ENCODE measurements at regions not wholly inside any gene's neighbourhood (a gene's known extent, or its start where the extent isn't known, plus 50 kb on each side); places are given as distances from the start of the nearest gene placed in this dataset.

DNA sequence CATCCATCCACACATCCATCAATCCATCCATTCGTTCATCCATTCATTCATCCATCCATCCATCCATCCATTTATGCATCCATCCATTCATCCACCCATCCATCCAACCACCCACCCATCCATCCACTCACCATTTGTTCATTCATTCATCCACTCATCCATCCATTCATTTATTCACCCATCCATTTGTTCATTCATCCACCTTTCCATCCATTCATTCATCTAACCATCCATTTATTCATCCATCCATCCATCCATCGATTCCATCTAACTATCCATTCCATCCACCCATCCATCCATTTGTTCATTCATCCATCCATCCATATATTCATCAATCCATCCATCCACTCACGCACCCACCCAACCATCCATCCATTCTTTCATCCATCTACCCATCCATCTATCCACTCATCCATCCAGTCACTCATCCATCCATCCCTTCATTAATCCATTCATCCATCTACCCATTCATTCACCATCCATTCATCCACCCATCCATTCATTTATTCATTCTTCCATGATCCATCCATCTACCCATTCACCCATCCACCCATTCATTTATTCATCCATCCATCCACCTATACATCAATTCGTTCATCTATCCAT is 225.0 kb downstream of the TUBA3C start:
- 60 to 83% methylated on average over 4 of the region's 4 CpGs for WGBS, 2 donors
- DNase-seq (no peak), ATAC-seq (no peak)
- no peak overlapping the region for H3K4me3 ChIP-seq
- no peak overlapping the region for H3K27ac ChIP-seq
- intact Hi-C loops (cut with DNase I): no loop called here
- no peaks in the 10 kb centered on the region for H3K36me3 ChIP-seq
- H3K4me1 ChIP-seq: no peaks in the 10 kb centered on the region
- H3K9me3 ChIP-seq: peaks cover 0 to 36% (median 7%) of the 10 kb centered on the region in 11 donors
- TF ChIP-seq, protein P1, sequence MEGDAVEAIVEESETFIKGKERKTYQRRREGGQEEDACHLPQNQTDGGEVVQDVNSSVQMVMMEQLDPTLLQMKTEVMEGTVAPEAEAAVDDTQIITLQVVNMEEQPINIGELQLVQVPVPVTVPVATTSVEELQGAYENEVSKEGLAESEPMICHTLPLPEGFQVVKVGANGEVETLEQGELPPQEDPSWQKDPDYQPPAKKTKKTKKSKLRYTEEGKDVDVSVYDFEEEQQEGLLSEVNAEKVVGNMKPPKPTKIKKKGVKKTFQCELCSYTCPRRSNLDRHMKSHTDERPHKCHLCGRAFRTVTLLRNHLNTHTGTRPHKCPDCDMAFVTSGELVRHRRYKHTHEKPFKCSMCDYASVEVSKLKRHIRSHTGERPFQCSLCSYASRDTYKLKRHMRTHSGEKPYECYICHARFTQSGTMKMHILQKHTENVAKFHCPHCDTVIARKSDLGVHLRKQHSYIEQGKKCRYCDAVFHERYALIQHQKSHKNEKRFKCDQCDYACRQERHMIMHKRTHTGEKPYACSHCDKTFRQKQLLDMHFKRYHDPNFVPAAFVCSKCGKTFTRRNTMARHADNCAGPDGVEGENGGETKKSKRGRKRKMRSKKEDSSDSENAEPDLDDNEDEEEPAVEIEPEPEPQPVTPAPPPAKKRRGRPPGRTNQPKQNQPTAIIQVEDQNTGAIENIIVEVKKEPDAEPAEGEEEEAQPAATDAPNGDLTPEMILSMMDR (IDR thresholded peaks at IDR 0.05): no peak
- H3K27me3 ChIP-seq: peaks cover 0 to 6% (median 0%) of the 10 kb centered on the region in 7 donors

DNA sequence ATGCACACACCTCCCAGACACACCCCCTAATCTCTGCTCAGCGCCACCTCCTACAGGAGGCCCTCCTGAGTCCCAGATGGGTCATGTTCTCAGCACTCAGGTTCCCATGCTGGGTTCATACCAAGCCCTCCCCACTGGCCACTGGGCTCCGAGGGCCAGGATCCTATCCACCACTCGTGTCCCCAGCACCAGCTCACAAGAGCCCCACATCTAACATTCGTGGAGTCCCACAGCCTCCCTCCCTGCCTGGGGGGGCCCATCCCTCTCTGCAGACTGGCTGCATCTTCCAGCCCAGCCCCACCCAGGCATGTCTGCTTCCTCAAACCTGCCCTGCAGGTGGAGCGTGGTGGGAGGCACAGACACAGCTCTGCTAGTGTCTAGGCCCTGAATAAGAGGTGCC is 227.4 kb downstream of the TUBA3C start:
- peaks cover 0 to 6% (median 0%) of the 10 kb centered on the region in 7 donors for H3K27me3 ChIP-seq
- TF ChIP-seq, protein P1 (IDR thresholded peaks at IDR 0.05): no peak
- WGBS, 2 donors: 58 to 66% methylated on average over 5 of the region's 5 CpGs
- peaks cover 0 to 27% (median 7%) of the 10 kb centered on the region in 11 donors for H3K9me3 ChIP-seq
- intact Hi-C loops (cut with DNase I): no loop called here
- no peak for ATAC-seq
- H3K36me3 ChIP-seq: no peaks in the 10 kb centered on the region
- no peak overlapping the region for H3K4me3 ChIP-seq
- H3K4me1 ChIP-seq: no peaks in the 10 kb centered on the region
- no peak overlapping the region for H3K27ac ChIP-seq
- DNase-seq: no peak

DNA sequence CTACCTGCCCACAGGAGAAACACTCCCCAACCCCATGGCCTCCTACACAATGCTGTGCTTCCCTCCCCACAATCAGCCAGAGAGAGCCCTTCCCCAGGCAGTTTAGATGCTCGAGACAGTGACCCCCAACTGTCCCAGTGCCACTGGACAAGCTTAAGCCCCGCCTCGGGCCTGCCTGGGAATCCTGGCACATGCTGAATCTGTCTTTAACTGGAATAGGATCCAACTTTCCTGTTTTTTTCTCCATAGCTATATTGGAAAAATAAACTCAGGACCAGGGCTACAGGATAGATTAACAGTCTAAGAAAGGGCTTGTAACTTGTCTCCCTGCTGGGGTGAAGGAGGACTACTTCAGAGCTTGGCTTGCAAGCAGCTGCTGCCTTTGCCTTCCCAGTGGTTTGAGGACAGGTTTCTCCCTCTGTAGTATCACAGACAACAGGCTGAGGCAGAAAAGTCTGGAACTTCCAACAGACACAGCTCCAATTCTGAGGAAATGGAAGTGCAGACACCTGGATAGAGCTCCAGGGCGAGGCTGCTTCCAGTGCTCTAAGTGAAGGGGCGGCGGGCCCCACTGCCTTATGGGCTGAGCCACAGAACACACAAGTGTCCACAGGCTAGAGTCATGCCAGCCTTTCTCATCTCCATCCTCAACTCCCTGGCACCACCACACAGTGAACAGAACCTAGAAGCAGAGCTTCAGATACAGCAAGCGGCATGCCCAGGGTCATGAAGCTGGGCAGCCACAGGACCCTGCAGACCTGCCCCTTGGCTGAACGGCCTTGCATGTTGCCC is 228.3 kb downstream of the TUBA3C start:
- no peak for ATAC-seq
- intact Hi-C loops (cut with DNase I): no loop called here
- Histone ChIP-seq H3K4me3 (no peak overlapping the region), H3K36me3 (no peaks in the 10 kb centered on the region), H3K9me3 (peaks cover 0 to 18% (median 1%) of the 10 kb centered on the region in 11 donors), H3K27ac (no peak overlapping the region), H3K4me1 (no peaks in the 10 kb centered on the region), H3K27me3 (no peaks in the 10 kb centered on the region)
- TF ChIP-seq, protein P1 (IDR thresholded peaks at IDR 0.05): no peak
- DNase-seq: no peak
- WGBS, 2 donors: 62 to 70% methylated on average over 8 of the region's 8 CpGs

DNA sequence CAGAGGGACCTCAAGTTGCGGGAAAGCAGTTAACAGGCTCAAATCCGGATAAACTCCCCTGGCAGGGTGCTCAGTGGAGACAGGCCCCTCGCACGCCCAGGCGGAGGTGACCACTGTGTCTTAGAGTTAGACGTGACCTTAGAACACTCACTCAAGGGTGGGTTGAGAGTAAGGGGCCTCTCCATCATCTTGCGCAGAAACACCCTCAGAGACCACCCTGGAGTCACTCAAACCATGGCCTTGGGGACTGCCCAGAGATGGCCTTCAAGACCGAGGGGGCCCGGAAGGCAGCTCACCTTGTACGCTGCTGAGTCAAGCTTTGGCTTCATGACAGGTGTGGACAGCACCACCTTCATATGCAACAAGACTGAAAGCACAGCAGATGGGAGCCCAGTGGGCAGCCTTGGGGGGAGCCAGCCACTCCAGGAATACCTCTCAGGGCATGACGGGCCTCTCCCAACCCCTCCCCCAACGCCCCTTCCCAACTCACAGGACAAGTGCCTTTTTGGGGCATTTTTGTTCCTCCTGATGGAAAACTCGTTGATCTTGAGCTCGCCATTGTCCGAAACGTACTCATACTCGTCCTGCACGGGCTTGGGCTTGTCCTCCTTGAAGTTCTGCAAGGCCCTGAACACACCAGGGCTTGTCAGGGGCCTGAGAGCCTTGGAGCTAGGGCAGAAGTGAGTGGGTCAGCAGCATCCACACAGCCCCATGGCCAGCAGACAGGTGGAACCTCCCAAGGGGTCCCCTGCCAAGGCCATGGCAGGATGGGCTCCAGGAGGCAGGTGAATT is 229.2 kb downstream of the TUBA3C start:
- intact Hi-C loops (cut with DNase I): no loop called here
- DNase-seq: no peak
- no peak for ATAC-seq
- Histone ChIP-seq H3K4me3 (no peak overlapping the region), H3K27ac (no peak overlapping the region), H3K27me3 (no peaks in the 10 kb centered on the region), H3K4me1 (no peaks in the 10 kb centered on the region), H3K36me3 (no peaks in the 10 kb centered on the region), H3K9me3 (peaks cover 0 to 8% (median 0%) of the 10 kb centered on the region in 11 donors)
- TF ChIP-seq, protein P1 (IDR thresholded peaks at IDR 0.05): no peak
- 74% methylated on average over 18 of the region's 18 CpGs for WGBS, 2 donors
